ENCODE measurements at regions not wholly inside any gene's neighbourhood (a gene's known extent, or its start where the extent isn't known, plus 50 kb on each side); places are given as distances from the start of the nearest gene placed in this dataset.
A peak's percentile ranks its signal among the peaks of the same experiment; 100 is the strongest.

- DNase-seq (ENCODE audit: low spot score) = peak; percentile 74
These were observed 1391.1 kb downstream of the SUCLG1 start for GRCh38 chr2:83067947-83068346.

DNA sequence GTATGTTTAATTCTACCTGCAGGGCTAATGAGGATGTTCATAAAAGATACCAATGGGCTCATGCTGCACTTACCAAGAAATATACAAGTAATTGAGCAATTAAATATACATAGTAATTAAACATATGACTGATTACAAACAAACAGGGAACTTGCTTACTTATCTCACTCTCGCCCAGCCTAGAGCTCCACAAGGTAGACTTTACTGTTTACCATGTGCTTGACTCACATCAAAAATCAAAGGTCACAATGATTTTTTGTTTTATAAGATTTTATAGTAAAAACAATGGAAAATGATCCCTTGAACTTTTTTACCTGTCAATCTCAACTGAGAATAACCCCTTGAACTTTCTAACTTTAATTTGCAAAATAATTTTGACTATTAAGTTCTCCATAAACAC lies 1395.1 kb downstream of the SUCLG1 start:
- DNase-seq (ENCODE audit: low spot score) = peak; percentile 19

- DNase-seq (ENCODE audit: low spot score) = no peak
These were observed 1395.6 kb downstream of the SUCLG1 start for GRCh38 chr2:83063511-83063910.

GRCh38 chr2:83058683-83059082 lies 1400.4 kb downstream of the SUCLG1 start:
- DNase-seq (ENCODE audit: low spot score) = no peak

DNA sequence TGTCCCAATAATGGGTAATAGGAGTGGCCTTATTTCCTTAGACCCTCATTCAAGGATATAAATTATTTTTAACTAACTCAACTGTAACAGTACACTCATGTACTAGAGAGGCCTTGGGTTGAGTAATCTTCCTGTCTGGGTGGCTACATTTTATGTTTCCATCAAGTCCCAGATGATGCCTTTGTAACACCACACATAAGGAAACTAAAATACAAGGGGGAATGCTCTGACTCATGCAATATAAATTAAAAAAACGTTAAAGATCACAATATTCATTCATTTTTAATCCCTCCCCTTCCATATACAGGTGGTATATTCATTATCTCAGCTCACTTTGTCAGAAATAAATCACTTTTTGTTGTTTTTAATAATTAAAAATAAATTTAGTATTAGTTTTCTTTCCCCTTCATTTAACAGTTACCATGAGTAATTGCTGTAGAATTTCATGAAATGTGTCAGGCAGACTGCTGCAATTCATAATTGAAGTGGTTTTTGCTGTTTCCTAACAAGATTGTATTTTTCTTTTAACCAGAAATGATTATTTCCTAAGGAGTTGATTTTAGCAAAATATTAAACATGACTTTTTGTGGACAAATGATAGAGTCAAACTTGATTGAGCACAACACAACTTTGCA lies 1403.6 kb downstream of the SUCLG1 start:
- DNase-seq (ENCODE audit: low spot score) = no peak

- DNase-seq (ENCODE audit: low spot score) = no peak
These were observed 1404.3 kb downstream of the SUCLG1 start for GRCh38 chr2:83054751-83055150.

DNA sequence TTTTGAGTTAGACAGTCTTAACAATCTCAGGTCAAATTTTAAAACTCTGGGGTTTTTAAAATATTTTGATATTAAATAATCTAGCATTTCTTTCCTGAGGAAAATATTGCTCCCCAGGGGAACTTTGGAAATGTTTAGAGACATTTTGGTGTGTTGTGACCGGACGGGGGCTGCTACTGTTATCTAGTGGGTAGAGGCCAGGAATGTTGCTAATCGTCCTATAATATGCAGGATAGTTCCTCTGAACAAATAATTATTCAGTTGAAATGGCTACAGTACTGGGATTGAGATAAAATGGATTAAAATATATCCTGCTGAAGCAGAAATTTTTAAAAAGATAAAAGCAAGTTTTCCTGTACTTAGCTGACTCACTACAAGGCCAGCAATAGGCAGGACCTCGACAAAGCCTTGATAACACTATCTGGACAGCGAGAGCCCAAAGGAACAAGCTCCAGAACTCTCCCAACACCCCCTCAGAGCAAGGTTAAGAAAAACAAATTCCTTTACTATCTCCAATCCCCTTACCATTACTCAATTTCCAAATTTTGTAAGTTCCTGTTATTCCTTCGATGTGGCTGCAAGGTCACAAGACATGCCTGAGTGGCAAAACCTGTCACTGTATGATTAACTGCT lies 1407.4 kb downstream of the SUCLG1 start:
- no peak for DNase-seq (ENCODE audit: low spot score)

- no peak for DNase-seq (ENCODE audit: low spot score)
These were observed 1417.0 kb downstream of the SUCLG1 start for GRCh38 chr2:83042053-83042452.

DNA sequence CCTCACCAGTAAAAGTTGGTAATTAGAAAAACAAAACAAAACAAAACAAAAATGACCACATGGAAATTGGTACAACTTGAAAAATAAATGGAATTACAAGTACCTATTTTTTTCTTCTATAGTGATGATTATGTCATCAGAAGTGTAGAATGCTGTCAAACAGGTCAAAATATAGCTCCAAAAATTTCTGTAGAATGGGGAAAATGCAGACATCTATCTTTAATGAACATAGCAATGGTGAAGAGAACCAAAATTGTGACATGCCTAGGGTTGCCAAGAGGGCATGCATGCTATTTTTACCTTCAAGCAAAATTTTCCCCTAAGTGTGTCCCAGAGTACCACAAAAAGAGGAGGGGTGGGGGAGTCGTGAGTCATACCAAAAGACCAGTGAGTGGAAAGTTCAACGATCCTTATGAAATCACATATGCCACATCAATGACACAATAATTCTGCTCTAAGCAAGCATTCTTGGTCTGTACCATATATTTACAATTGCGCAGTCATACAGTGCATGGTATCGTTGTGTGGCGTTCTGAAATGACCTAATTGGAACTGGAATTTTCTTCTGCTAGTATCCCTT lies 1436.4 kb downstream of the SUCLG1 start:
- DNase-seq (ENCODE audit: low spot score) = no peak

DNA sequence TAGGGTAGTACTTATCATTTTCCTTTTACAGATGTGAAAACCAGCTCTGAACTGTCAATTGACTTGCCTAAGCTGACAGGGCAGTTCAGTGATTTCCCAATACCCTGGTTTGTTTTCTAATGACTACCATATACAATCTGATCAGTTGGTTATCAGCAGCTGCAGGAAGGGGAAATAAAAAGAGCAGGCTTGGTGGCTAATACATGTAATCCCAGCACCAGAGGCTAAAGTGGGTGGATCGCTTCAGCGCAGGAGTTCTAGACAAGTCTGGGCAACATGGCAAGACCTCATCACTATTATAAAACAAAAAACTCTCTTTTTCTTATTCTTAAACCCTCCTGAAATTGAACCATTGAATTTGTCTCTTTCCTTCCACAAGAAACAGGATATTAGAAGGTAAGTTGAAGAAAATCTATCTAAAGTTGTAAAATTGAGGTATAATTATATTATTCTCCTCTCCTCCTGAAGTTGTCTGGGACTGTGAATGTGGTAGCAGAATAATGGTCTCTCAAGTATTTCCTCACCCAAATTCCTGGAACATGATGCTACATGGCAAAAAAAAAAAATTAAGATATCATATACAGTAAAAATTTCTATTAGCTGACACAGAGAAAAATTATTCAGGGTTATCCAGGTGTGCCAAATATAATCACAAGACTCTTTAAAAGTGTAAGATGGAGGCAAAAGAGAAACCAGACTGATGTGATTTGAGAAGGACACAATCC lies 1441.6 kb downstream of the SUCLG1 start:
- no peak for DNase-seq (ENCODE audit: low spot score)

- DNase-seq (ENCODE audit: low spot score) = no peak
These were observed 1442.6 kb downstream of the SUCLG1 start for GRCh38 chr2:83016343-83017110.

DNA sequence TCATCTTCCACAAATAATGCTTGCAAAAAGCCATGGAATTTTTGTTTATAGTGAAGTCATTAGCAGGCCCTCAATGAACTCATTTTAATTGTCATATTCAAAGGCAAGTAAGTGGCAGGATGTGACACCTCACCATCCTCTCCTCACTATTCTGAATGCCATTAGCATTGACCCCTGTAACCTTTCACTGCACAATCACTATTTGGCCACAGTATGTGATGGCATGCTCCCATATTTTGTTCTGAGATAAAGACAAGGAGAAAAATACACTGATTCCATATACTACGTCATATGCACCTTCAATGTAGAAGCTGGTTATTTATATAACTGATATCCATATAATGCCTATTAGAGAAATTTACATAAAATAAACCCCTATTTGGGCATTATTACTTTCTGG lies 1443.2 kb downstream of the SUCLG1 start:
- DNase-seq (ENCODE audit: low spot score) = no peak

- no peak for DNase-seq (ENCODE audit: low spot score)
These were observed 1443.9 kb downstream of the SUCLG1 start for GRCh38 chr2:83015035-83015715.

DNA sequence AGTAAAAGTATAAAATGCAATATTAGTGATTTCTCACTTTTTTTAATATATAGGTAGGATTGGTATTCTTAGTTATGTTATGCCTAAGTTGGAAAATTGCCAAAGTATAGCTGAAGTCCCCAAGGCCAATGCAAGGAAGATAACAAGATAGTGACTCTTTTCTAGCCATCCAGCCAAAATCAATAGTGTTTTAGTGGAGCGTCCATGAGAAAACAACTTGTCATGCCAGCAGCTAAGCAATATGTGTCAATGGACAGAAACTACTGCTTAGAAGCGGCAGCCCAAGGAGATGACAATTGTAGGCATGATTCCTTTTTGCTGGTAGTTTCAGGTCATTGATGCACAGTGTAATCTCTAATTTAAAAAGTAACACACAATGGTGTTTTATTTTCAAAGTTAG lies 1444.6 kb downstream of the SUCLG1 start:
- DNase-seq (ENCODE audit: low spot score) = no peak

GRCh38 chr2:83006961-83007360 lies 1452.1 kb downstream of the SUCLG1 start:
- no peak for DNase-seq (ENCODE audit: low spot score)

GRCh38 chr2:83003555-83003954 lies 1455.5 kb downstream of the SUCLG1 start:
- DNase-seq (ENCODE audit: low spot score) = no peak

GRCh38 chr2:83002706-83003105 lies 1456.4 kb downstream of the SUCLG1 start:
- no peak for DNase-seq (ENCODE audit: low spot score)

DNA sequence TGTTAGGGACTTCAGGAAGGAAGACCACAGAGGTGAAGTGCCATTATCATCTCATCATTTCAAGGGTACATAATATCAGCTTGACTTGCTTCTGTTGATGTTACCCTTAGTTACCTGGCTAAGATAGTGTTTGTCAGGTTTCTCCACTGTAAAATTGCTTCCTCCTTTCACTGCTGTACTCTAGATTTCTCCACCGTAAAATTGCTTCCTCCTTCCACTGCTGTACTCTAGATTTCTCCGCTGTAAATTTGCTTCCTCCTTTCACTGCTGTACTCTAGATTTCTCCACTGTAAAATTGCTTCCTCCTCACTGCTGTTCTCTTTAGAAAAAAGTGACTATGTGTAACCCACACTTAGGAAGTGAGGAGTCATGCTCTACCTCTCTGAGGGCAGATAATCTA lies 1460.3 kb downstream of the SUCLG1 start:
- DNase-seq (ENCODE audit: low spot score) = peak; percentile 18

- no peak for DNase-seq (ENCODE audit: low spot score)
These were observed 1462.9 kb downstream of the SUCLG1 start for GRCh38 chr2:82996217-82996616.

DNA sequence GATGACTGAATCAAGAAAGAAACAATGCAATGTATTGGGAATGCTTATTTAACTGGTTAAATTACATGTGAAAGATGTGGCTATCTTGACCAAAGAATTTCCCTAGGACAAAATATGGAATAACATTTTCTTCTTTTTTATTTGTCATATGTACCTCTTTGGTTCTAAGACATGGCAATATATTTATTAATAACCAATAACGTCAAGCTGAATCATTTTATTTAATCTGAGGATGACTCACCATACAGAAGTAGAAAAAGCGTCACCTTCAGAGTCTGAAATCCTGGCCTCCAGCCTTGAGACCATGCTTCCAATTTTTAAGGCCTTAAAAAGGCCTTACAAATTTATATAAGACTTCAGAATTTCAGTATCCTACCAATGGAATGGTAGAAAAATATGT lies 1464.9 kb downstream of the SUCLG1 start:
- no peak for DNase-seq (ENCODE audit: low spot score)

DNA sequence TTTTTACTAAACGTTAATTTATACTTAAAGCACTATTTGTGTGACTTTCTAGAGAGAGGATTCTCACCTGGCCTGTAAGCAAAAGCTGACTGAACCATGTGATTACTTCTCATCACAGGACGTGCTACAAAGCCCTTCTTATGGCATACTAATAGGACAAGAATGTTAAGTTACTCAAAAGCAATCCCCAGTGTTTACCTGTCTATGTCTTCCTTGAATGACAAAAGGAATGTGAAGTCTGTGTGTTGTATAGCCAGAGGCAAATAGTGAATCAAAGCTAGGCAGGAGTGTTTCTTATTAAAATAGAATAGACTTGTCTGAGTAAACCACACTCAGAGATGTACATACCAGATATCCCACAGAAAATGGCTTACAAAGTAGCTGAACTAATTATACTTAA lies 1465.5 kb downstream of the SUCLG1 start:
- no peak for DNase-seq (ENCODE audit: low spot score)
